ENCODE measurements at regions not wholly inside any gene's neighbourhood (a gene's known extent, or its start where the extent isn't known, plus 50 kb on each side); places are given as distances from the start of the nearest gene placed in this dataset.

DNA sequence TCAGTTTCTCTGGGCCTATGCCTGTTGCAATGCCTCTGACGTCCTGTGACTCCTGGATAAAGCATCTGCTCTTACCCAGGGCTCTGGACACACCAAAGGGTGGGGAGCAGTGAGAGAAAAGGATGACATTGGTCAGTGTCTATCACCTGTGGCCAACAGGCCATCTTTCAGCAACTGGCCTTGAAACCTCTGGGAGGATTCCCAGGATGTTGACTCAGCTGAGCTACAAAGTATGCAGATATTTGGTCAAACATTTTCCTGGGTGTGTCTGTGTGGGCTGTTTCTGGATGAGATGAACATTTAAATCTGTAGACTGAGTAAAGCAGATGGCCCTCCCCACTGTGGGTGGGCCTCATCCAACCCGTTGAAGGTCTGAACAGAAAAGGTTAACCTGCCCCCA, 149.9 kb downstream of the SPATA19 start:
- H3K36me3 ChIP-seq (ENCODE audit: control insufficient read depth in 1 of 2, insufficient read depth in 2 of 2, low read length in 1 of 2), result no peaks in the 10 kb centered on the region
- 78 to 87% methylated on average over 2 of the region's 2 CpGs for WGBS, 2 donors
- no peak for DNase-seq
- H3K9me3 ChIP-seq (ENCODE audit: control insufficient read depth, low read length), result no peaks in the 10 kb centered on the region
- no peaks in the 10 kb centered on the region for H3K27me3 ChIP-seq (ENCODE audit: control insufficient read depth in 1 of 2, insufficient read depth in 2 of 2, low read length in 1 of 2)
- no peak overlapping the region for H3K27ac ChIP-seq (ENCODE audit: low read depth in 1 of 2, low read length in 2 of 2)
- intact Hi-C loops (cut with DNase I), result no loop called here
- H3K4me1 ChIP-seq (ENCODE audit: control insufficient read depth in 1 of 2, insufficient read depth in 2 of 2, low read length in 2 of 2), result no peaks in the 10 kb centered on the region
- no peak overlapping the region for H3K4me3 ChIP-seq (ENCODE audit: low read length in 2 of 2)
- no peak for ATAC-seq (ENCODE audit: low FRiP score)

DNA sequence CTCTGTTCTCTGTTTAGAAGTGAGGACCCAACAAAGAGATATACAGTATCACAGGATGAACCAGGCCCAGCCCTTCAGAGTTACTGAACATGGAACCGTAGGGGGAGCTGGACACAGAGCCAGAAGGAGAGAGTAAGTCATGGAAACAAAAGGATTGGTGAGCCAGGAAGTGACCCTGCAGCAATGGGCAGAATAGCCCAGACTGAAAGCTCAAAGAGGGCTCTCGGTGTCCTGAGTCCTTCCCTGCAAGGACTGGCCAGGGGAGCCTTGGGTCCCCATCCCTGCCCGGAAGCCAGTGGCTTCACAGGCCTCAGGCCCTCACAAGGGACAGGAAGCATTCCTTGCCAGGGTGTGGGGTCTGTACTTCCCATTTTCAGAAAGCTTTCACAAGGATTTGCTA, 150.6 kb downstream of the SPATA19 start:
- Histone ChIP-seq H3K27ac (ENCODE audit: low read depth in 1 of 2, low read length in 2 of 2) (no peak overlapping the region), H3K36me3 (ENCODE audit: control insufficient read depth in 1 of 2, insufficient read depth in 2 of 2, low read length in 1 of 2) (no peaks in the 10 kb centered on the region), H3K4me3 (ENCODE audit: low read length in 2 of 2) (no peak overlapping the region), H3K27me3 (ENCODE audit: control insufficient read depth in 1 of 2, insufficient read depth in 2 of 2, low read length in 1 of 2) (no peaks in the 10 kb centered on the region), H3K9me3 (ENCODE audit: control insufficient read depth, low read length) (no peaks in the 10 kb centered on the region), H3K4me1 (ENCODE audit: control insufficient read depth in 1 of 2, insufficient read depth in 2 of 2, low read length in 2 of 2) (no peaks in the 10 kb centered on the region)
- intact Hi-C loops (cut with DNase I), result no loop called here
- ATAC-seq (ENCODE audit: low FRiP score) (no peak), DNase-seq (no peak)
- 84 to 86% methylated on average over 3 of the region's 3 CpGs for WGBS, 2 donors

DNA sequence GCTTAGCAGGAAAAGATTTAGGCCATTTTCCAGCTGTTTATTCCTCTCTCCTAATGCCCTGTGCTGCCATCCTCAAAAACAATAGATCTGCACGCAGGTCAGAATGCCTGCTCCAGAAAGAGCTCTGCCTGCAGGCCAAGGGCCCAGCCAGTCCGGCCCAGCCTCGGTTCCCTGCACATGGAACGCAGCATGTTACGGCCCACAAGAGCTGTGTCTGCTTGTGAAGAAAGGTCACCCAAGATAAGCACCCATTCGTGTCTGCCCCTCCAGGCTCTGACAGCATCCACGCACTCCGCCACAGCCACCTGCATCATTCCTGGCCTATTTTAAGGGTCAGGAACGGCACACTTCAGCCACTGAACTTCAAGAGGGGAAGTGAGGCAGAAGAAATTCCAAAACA, 152.2 kb downstream of the SPATA19 start:
- no peak for ATAC-seq (ENCODE audit: low FRiP score)
- Histone ChIP-seq H3K27ac (ENCODE audit: low read depth in 1 of 2, low read length in 2 of 2) (no peak overlapping the region), H3K36me3 (ENCODE audit: control insufficient read depth in 1 of 2, insufficient read depth in 2 of 2, low read length in 1 of 2) (no peaks in the 10 kb centered on the region), H3K27me3 (ENCODE audit: control insufficient read depth in 1 of 2, insufficient read depth in 2 of 2, low read length in 1 of 2) (no peaks in the 10 kb centered on the region), H3K4me3 (ENCODE audit: low read length in 2 of 2) (no peak overlapping the region), H3K9me3 (ENCODE audit: control insufficient read depth, low read length) (no peaks in the 10 kb centered on the region), H3K4me1 (ENCODE audit: control insufficient read depth in 1 of 2, insufficient read depth in 2 of 2, low read length in 2 of 2) (no peaks in the 10 kb centered on the region)
- no peak for DNase-seq
- WGBS, 2 donors, result 82 to 87% methylated on average over 9 of the region's 9 CpGs
- intact Hi-C loops (cut with DNase I), result no loop called here

DNA sequence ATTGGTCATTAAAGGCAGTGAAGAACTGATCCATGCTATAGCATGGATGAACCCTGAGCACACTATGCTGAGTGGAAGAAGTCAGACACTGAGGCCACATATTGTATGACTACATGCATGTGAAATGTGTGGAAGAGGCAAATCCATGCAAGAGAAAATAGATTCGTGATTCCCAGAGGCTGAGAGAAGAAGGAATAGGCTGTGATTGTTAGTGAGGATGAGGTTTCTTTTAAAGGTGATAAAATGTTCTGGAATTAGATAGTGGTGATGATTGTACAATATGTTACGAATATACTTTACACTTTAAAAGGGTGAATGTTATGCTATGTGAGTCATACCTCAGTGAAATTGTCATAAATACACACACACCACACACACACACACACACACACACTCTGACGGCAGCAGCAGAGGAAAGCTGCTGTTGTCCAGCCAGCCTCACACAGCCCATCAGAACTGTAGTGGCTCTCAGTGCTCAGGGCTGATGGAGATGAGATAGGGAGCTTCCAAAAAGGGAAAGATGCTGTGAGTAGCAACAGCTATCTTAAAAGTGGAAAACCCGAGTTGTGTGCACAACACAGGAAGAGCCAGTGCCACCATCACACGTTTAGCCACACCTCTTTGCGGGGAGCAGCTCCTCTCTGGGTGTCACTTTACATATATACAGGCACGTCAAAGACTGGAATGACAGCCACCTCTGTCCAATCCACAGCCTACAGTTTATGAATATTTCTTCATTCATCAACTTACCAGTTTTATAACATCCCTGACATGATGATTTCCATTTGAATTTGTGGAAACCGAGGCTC, 153.0 kb downstream of the SPATA19 start:
- WGBS, 2 donors, result 54 to 56% methylated on average over 8 of the region's 8 CpGs
- Histone ChIP-seq H3K27me3 (ENCODE audit: control insufficient read depth in 1 of 2, insufficient read depth in 2 of 2, low read length in 1 of 2) (no peaks in the 10 kb centered on the region), H3K4me3 (ENCODE audit: low read length in 2 of 2) (no peak overlapping the region), H3K4me1 (ENCODE audit: control insufficient read depth in 1 of 2, insufficient read depth in 2 of 2, low read length in 2 of 2) (no peaks in the 10 kb centered on the region), H3K27ac (ENCODE audit: low read depth in 1 of 2, low read length in 2 of 2) (no peak overlapping the region), H3K9me3 (ENCODE audit: control insufficient read depth, low read length) (no peaks in the 10 kb centered on the region), H3K36me3 (ENCODE audit: control insufficient read depth in 1 of 2, insufficient read depth in 2 of 2, low read length in 1 of 2) (no peaks in the 10 kb centered on the region)
- no peak for DNase-seq
- no peak for ATAC-seq (ENCODE audit: low FRiP score)
- intact Hi-C loops (cut with DNase I), result no loop called here

DNA sequence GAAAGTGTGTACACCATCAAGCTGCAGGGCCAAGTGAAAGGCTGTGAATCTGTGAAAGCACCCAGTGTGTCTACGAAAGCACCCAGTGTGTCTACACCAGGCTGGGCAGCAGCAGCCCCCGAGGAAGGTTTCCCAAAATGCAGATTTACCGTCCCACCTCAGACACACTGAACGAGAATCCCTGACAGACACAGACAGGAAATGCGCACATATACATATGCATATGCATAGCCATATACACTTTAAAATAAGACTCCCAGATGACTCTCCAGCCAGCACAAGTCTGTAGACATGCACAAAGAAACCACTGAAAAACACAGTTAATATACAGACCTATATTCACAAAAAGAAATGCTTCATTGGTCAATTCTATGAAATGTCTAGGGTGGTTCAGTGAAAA, 155.5 kb upstream of the OPCML start:
- Histone ChIP-seq H3K27ac (ENCODE audit: low read depth in 1 of 2, low read length in 2 of 2) (no peak overlapping the region), H3K4me3 (ENCODE audit: low read length in 2 of 2) (no peak overlapping the region), H3K9me3 (ENCODE audit: control insufficient read depth, low read length) (no peaks in the 10 kb centered on the region), H3K27me3 (ENCODE audit: control insufficient read depth in 1 of 2, insufficient read depth in 2 of 2, low read length in 1 of 2) (no peaks in the 10 kb centered on the region), H3K36me3 (ENCODE audit: control insufficient read depth in 1 of 2, insufficient read depth in 2 of 2, low read length in 1 of 2) (no peaks in the 10 kb centered on the region), H3K4me1 (ENCODE audit: control insufficient read depth in 1 of 2, insufficient read depth in 2 of 2, low read length in 2 of 2) (no peaks in the 10 kb centered on the region)
- 78 to 79% methylated on average over 5 of the region's 5 CpGs for WGBS, 2 donors
- DNase-seq (no peak), ATAC-seq (ENCODE audit: low FRiP score) (no peak)
- intact Hi-C loops (cut with DNase I), result no loop called here

DNA sequence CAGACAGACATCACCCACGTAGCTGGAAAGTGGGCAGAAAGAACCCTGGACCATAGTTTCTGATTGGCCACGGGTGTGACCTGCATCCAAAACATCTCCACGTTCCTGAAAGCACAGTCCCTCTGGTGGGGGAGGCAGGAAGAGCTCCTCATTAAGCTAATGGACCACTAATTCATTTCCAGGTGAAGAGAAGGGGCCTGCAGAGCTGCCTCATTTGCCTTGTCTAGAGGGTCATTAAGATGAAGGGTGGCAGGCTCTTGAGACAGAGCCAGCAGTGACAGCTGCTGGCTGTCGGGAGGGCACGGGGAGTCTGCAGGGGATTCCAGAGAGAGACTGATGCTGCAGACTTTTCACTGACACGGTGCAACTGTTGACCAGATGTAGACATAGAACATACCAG, 149.6 kb upstream of the OPCML start:
- WGBS, 2 donors, result 4 to 5% methylated on average over 6 of the region's 6 CpGs
- intact Hi-C loops (cut with DNase I), result no loop called here
- Histone ChIP-seq H3K36me3 (ENCODE audit: control insufficient read depth in 1 of 2, insufficient read depth in 2 of 2, low read length in 1 of 2) (no peaks in the 10 kb centered on the region), H3K4me3 (ENCODE audit: low read length in 2 of 2) (no peak overlapping the region), H3K4me1 (ENCODE audit: control insufficient read depth in 1 of 2, insufficient read depth in 2 of 2, low read length in 2 of 2) (no peaks in the 10 kb centered on the region), H3K27ac (ENCODE audit: low read depth in 1 of 2, low read length in 2 of 2) (no peak overlapping the region), H3K9me3 (ENCODE audit: control insufficient read depth, low read length) (peaks cover 1% of the 10 kb centered on the region), H3K27me3 (ENCODE audit: control insufficient read depth in 1 of 2, insufficient read depth in 2 of 2, low read length in 1 of 2) (no peaks in the 10 kb centered on the region)
- no peak for ATAC-seq (ENCODE audit: low FRiP score)
- no peak for DNase-seq

DNA sequence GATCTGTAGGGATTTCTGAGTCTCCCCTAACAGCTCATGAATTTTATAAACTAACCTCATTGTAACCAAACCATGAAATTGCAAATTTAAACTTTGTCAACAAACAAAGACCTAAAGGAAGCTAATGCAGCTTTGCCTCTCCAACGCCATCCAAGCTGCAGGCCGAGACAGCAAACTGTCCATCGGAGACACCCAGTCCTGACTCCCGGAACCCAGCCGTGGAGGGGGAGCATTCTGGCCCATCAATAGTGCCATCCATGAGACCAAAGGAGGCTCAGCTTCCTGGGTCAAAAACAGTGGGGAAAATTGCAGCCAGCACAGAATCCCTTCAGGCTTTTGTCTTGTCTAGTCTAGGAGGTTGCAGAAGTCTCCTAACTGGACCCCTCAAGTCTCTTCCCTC, 147.6 kb upstream of the OPCML start:
- intact Hi-C loops (cut with DNase I), result no loop called here
- 85 to 90% methylated on average over 5 of the region's 5 CpGs for WGBS, 2 donors
- H3K27ac ChIP-seq (ENCODE audit: low read depth in 1 of 2, low read length in 2 of 2), result no peak overlapping the region

DNA sequence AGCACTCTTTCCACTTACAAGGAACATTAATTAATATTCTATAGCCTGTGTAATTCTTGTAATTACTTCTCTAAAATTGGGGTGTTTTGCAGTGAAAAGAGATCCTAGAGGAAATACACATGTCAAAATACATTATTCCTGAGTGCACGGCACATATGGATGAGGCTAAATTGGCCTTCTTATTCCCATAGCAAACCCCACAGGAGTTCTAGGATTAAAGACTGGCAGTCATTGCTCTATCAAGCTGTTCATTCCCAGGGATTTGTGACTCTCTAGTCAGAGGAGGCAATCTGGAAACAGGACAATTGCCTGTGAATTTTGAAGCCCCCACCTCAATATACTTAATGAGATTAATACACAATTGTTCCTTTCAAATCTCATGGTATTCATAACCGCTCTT, 145.9 kb upstream of the OPCML start:
- intact Hi-C loops (cut with DNase I), result no loop called here
- Histone ChIP-seq H3K4me1 (ENCODE audit: control insufficient read depth in 1 of 2, insufficient read depth in 2 of 2, low read length in 2 of 2) (no peaks in the 10 kb centered on the region), H3K9me3 (ENCODE audit: control insufficient read depth, low read length) (peaks cover 1% of the 10 kb centered on the region), H3K36me3 (ENCODE audit: control insufficient read depth in 1 of 2, insufficient read depth in 2 of 2, low read length in 1 of 2) (no peaks in the 10 kb centered on the region), H3K4me3 (ENCODE audit: low read length in 2 of 2) (no peak overlapping the region), H3K27ac (ENCODE audit: low read depth in 1 of 2, low read length in 2 of 2) (no peak overlapping the region), H3K27me3 (ENCODE audit: control insufficient read depth in 1 of 2, insufficient read depth in 2 of 2, low read length in 1 of 2) (no peaks in the 10 kb centered on the region)
- DNase-seq (no peak), ATAC-seq (ENCODE audit: low FRiP score) (no peak)
- 75 to 82% methylated on average over 2 of the region's 2 CpGs for WGBS, 2 donors

More for the DNA sequence above, 147.6 kb upstream of the OPCML start:
- Histone ChIP-seq H3K4me1 (ENCODE audit: control insufficient read depth in 1 of 2, insufficient read depth in 2 of 2, low read length in 2 of 2) (no peaks in the 10 kb centered on the region), H3K9me3 (ENCODE audit: control insufficient read depth, low read length) (peaks cover 1% of the 10 kb centered on the region), H3K4me3 (ENCODE audit: low read length in 2 of 2) (no peak overlapping the region), H3K36me3 (ENCODE audit: control insufficient read depth in 1 of 2, insufficient read depth in 2 of 2, low read length in 1 of 2) (no peaks in the 10 kb centered on the region), H3K27me3 (ENCODE audit: control insufficient read depth in 1 of 2, insufficient read depth in 2 of 2, low read length in 1 of 2) (no peaks in the 10 kb centered on the region)
- ATAC-seq (ENCODE audit: low FRiP score) (no peak), DNase-seq (no peak)

DNA sequence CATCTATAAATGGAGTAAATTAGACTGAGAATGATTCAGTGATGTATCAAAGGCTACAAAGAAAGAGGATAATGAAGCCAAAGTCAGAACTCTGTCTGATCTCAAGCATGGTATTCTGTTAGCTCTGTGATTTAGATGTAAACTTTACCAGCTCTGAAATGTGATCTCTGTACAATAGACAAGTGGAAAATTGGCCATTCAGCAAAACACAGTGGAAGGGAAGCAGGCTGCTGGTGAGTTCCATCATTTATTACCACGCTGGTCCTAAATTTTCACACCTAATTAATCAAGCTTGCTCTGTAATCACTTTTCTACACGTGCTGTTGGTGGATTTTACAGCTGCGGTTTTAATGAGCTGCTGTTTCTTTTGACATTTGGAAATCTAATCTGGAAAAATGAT, 145.1 kb upstream of the OPCML start:
- peaks cover 1% of the 10 kb centered on the region for H3K9me3 ChIP-seq (ENCODE audit: control insufficient read depth, low read length)
- intact Hi-C loops (cut with DNase I), result no loop called here
- DNase-seq (no peak), ATAC-seq (ENCODE audit: low FRiP score) (no peak)
- H3K36me3 ChIP-seq (ENCODE audit: control insufficient read depth in 1 of 2, insufficient read depth in 2 of 2, low read length in 1 of 2), result no peaks in the 10 kb centered on the region
- WGBS, 2 donors, result 17% methylated on average over 3 of the region's 3 CpGs
- H3K4me1 ChIP-seq (ENCODE audit: control insufficient read depth in 1 of 2, insufficient read depth in 2 of 2, low read length in 2 of 2), result no peaks in the 10 kb centered on the region
- no peaks in the 10 kb centered on the region for H3K27me3 ChIP-seq (ENCODE audit: control insufficient read depth in 1 of 2, insufficient read depth in 2 of 2, low read length in 1 of 2)
- no peak overlapping the region for H3K27ac ChIP-seq (ENCODE audit: low read depth in 1 of 2, low read length in 2 of 2)
- no peak overlapping the region for H3K4me3 ChIP-seq (ENCODE audit: low read length in 2 of 2)
